ENCODE measurements at regions not wholly inside any gene's neighbourhood (a gene's known extent, or its start where the extent isn't known, plus 50 kb on each side); places are given as distances from the start of the nearest gene placed in this dataset.

DNA sequence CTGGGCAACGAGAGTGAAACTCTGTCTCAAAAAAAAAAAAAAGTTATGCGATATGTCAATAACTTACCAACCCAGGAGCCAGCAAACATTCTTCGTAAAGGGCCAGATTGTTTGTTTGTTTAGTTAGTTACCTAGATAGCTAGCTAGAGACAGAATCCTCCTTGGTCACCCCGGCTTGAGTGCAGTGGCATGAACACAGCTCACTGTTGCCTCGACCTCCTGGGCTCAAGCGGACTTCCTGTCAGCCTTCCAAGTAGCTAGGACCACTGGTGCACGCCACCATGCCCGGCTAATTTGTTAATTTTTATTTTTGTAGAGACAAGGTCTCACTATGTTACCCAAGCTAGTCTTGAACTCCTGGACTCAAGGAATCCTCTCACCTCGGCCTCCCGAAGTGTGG is 113.0 kb downstream of the LITAF start:
- Histone ChIP-seq H3K9ac (ENCODE audit: low read length) (no peak overlapping the region), H3K4me3 (ENCODE audit: low read length) (no peak overlapping the region), H3K27ac (ENCODE audit: low read length) (no peak overlapping the region), H3K27me3 (ENCODE audit: low read depth, low read length) (peaks cover 5% of the 10 kb centered on the region; the same call in 1 of the 2 replicates), H3K9me3 (ENCODE audit: insufficient read depth, low read length) (no peaks in the 10 kb centered on the region), H2AFZ (ENCODE audit: low read depth, low read length) (no peak overlapping the region), H4K20me1 (ENCODE audit: insufficient read depth, low read length) (no peaks in the 10 kb centered on the region), H3K36me3 (replicated peaks; ENCODE audit: low read depth, low read length) (no peaks in the 10 kb centered on the region), H3K4me2 (ENCODE audit: low read length) (no peak overlapping the region), H3K79me2 (ENCODE audit: low read length) (no peaks in the 10 kb centered on the region), H3K4me1 (ENCODE audit: low read length) (no peaks in the 10 kb centered on the region)
- TF ChIP-seq, protein P1, sequence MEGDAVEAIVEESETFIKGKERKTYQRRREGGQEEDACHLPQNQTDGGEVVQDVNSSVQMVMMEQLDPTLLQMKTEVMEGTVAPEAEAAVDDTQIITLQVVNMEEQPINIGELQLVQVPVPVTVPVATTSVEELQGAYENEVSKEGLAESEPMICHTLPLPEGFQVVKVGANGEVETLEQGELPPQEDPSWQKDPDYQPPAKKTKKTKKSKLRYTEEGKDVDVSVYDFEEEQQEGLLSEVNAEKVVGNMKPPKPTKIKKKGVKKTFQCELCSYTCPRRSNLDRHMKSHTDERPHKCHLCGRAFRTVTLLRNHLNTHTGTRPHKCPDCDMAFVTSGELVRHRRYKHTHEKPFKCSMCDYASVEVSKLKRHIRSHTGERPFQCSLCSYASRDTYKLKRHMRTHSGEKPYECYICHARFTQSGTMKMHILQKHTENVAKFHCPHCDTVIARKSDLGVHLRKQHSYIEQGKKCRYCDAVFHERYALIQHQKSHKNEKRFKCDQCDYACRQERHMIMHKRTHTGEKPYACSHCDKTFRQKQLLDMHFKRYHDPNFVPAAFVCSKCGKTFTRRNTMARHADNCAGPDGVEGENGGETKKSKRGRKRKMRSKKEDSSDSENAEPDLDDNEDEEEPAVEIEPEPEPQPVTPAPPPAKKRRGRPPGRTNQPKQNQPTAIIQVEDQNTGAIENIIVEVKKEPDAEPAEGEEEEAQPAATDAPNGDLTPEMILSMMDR (IDR thresholded peaks at IDR 0.05; ENCODE audit: low read depth, low read length): no peak
- no peak for TF ChIP-seq EZH2phosphoT487 (IDR thresholded peaks at IDR 0.05; ENCODE audit: low read depth)

DNA sequence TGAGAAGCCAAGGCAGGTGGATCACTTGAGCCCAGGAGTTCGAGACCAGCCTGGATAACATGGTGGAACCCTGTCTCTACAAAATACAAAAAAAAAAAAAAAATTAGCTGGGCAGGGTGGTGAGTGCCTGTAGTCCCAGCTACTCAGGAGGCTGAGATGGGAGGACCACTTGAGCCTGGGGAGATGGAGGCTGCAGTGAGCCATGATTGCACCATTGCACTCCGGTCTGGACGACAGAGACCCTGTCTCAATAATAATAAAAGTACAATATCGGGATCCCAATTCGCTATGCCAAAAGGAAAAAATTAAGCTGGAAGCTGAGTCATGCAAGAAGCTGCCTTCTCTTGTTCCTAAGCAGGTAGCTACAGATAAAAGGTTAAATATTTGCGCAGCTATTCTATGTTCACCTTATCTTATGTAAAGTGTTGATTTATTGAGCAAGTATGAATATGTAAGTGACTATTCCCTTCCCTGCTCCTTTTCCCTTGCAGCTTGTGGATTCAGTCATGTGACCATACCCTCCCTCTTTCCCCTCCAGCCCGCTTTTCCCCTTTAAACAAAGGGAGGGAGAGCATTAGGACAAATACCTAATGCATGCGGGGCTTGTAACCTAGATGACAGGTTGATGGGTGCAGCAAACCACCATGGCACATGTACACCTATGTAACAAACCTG is 112.0 kb downstream of the LITAF start:
- H3K4me2 ChIP-seq (ENCODE audit: low read length): no peak overlapping the region
- TF ChIP-seq EZH2phosphoT487 (IDR thresholded peaks at IDR 0.05; ENCODE audit: low read depth): no peak
- TF ChIP-seq, protein P1 (IDR thresholded peaks at IDR 0.05; ENCODE audit: low read depth, low read length): no peak
- H2AFZ ChIP-seq (ENCODE audit: low read depth, low read length): no peak overlapping the region
- no peaks in the 10 kb centered on the region for H4K20me1 ChIP-seq (ENCODE audit: insufficient read depth, low read length)
- no peak overlapping the region for H3K9ac ChIP-seq (ENCODE audit: low read length)
- no peaks in the 10 kb centered on the region for H3K79me2 ChIP-seq (ENCODE audit: low read length)
- no peak overlapping the region for H3K4me3 ChIP-seq (ENCODE audit: low read length)
- no peaks in the 10 kb centered on the region for H3K36me3 ChIP-seq (replicated peaks; ENCODE audit: low read depth, low read length)
- H3K27me3 ChIP-seq (ENCODE audit: low read depth, low read length): peaks cover 5% of the 10 kb centered on the region; the same call in 1 of the 2 replicates
- no peaks in the 10 kb centered on the region for H3K9me3 ChIP-seq (ENCODE audit: insufficient read depth, low read length)
- H3K27ac ChIP-seq (ENCODE audit: low read length): no peak overlapping the region
- no peaks in the 10 kb centered on the region for H3K4me1 ChIP-seq (ENCODE audit: low read length)

- Histone ChIP-seq H3K79me2 (ENCODE audit: low read length) (no peaks in the 10 kb centered on the region), H3K4me2 (ENCODE audit: low read length) (no peak overlapping the region), H3K4me1 (ENCODE audit: low read length) (no peaks in the 10 kb centered on the region), H3K4me3 (ENCODE audit: low read length) (no peak overlapping the region), H3K9ac (ENCODE audit: low read length) (no peak overlapping the region), H3K27ac (ENCODE audit: low read length) (no peak overlapping the region), H3K36me3 (replicated peaks; ENCODE audit: low read depth, low read length) (no peaks in the 10 kb centered on the region), H3K9me3 (ENCODE audit: insufficient read depth, low read length) (0 out of 2 replicates have a peak, but pooled peaks cover 8% of the 10 kb centered on the region), H3K27me3 (ENCODE audit: low read depth, low read length) (peaks cover 5% of the 10 kb centered on the region; the same call in 1 of the 2 replicates), H4K20me1 (ENCODE audit: insufficient read depth, low read length) (no peaks in the 10 kb centered on the region), H2AFZ (ENCODE audit: low read depth, low read length) (no peak overlapping the region)
- TF ChIP-seq, protein P1 (IDR thresholded peaks at IDR 0.05; ENCODE audit: low read depth, low read length): no peak
- no peak for TF ChIP-seq EZH2phosphoT487 (IDR thresholded peaks at IDR 0.05; ENCODE audit: low read depth)
Measured at GRCh38 chr16:11475896-11476630, 110.7 kb downstream of the LITAF start.

DNA sequence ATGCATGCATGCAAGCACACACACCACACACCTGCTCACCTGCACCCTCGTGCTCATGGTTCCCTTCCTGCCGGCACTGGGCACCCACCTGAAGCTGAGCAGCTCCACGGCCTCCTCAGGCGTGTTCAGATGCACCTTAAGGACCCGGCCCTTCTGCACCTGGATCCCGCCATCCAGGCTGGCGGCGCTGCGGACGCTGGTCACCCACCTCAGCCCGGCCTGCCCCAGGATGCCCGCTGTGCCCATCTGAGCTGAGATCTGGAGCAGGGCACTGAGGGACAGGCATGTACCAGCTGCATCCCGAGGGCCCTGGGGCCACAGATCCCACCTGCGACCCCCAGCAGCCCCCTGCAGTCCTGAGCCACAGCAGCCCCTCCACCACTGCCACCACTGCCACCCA is 110.0 kb downstream of the LITAF start:
- Histone ChIP-seq H3K4me3 (ENCODE audit: low read length) (no peak overlapping the region), H3K4me2 (ENCODE audit: low read length) (no peak overlapping the region), H3K9me3 (ENCODE audit: insufficient read depth, low read length) (0 out of 2 replicates have a peak, but pooled peaks cover 8% of the 10 kb centered on the region), H3K36me3 (replicated peaks; ENCODE audit: low read depth, low read length) (no peaks in the 10 kb centered on the region), H3K9ac (ENCODE audit: low read length) (no peak overlapping the region), H3K27ac (ENCODE audit: low read length) (no peak overlapping the region), H2AFZ (ENCODE audit: low read depth, low read length) (no peak overlapping the region), H3K4me1 (ENCODE audit: low read length) (no peaks in the 10 kb centered on the region), H3K79me2 (ENCODE audit: low read length) (no peaks in the 10 kb centered on the region), H3K27me3 (ENCODE audit: low read depth, low read length) (peaks cover 5% of the 10 kb centered on the region; the same call in 1 of the 2 replicates), H4K20me1 (ENCODE audit: insufficient read depth, low read length) (no peaks in the 10 kb centered on the region)
- no peak for TF ChIP-seq EZH2phosphoT487 (IDR thresholded peaks at IDR 0.05; ENCODE audit: low read depth)
- TF ChIP-seq, protein P1 (IDR thresholded peaks at IDR 0.05; ENCODE audit: low read depth, low read length): no peak
